WTC11 (cell line): ENCODE measurements at regions not wholly inside any gene's neighbourhood (a gene's known extent, or its start where the extent isn't known, plus 50 kb on each side); places are given as distances from the start of the nearest gene placed in this dataset.

Source experiments
- ATAC-seq: fragments of 200-7000 bp; cut with Tn5 transposase; 2 replicates; pipeline ENCODE4 v1.10.0; 2021; ENCODE audit warnings: mild to moderate bottlenecking, moderate library complexity
- CTCF ChIA-PET: fragments of 300-600 bp; sonication (Branson Sonifier 250); formaldehyde crosslinking; loops from one replicate; lab custom pipeline; 2021; ENCODE audit warnings: antibody characterized with exemption; lab: Charles Lee
- POLR2A ChIA-PET: fragments of 350-600 bp; sonication (Branson Sonifier 250); formaldehyde crosslinking; loops from one replicate; lab custom pipeline; 2021; ENCODE audit warnings: antibody characterized with exemption; lab: Charles Lee
- DNase-seq: peaks from one replicate; pipeline ENCODE4 v3.0.0; 2021; ENCODE audit warnings: low spot score
- H3K27ac Mint-ChIP-seq: 2 replicates; pipeline ENCODE4 v1.8.0; 2021; ENCODE audit warnings: mixed read lengths
- H3K27me3 Mint-ChIP-seq: 2 replicates; pipeline ENCODE4 v1.8.0; 2021; ENCODE audit warnings: low read depth, mild to moderate bottlenecking, moderate library complexity, mixed read lengths
- H3K36me3 Mint-ChIP-seq: 2 replicates; pipeline ENCODE4 v1.8.0; 2021; ENCODE audit warnings: mixed read lengths
- H3K4me1 Mint-ChIP-seq: 2 replicates; pipeline ENCODE4 v1.8.0; 2022; ENCODE audit warnings: mixed read lengths
- H3K4me3 Mint-ChIP-seq: 2 replicates; pipeline ENCODE4 v1.8.0; 2021; ENCODE audit warnings: mild to moderate bottlenecking, moderate library complexity, mixed read lengths
- H3K9me3 Mint-ChIP-seq: 2 replicates; pipeline ENCODE4 v1.8.0; 2021; ENCODE audit warnings: mixed read lengths
- AFF4 ChIP-seq: sonication (generic); formaldehyde crosslinking; IDR thresholded peaks from 2 replicates; pipeline ENCODE4 v1.8.1; 2023; ENCODE audit warnings: mild to moderate bottlenecking, missing genetic modification reagents, borderline replicate concordance
- ARID4B ChIP-seq: sonication (generic); formaldehyde crosslinking; IDR thresholded peaks from 2 replicates; pipeline ENCODE4 v1.8.0; 2023; ENCODE audit warnings: missing genetic modification reagents, mild to moderate bottlenecking, borderline replicate concordance
- ATF2 ChIP-seq: sonication (generic); formaldehyde crosslinking; IDR thresholded peaks from 2 replicates; pipeline ENCODE4 v1.8.1; 2022; ENCODE audit warnings: low read depth, missing genetic modification reagents, borderline replicate concordance
- CBFB ChIP-seq: sonication (generic); formaldehyde crosslinking; IDR thresholded peaks from 2 replicates; pipeline ENCODE4 v1.8.1; 2022; ENCODE audit warnings: mild to moderate bottlenecking, low read depth, missing genetic modification reagents
- CREB1 ChIP-seq: sonication (generic); formaldehyde crosslinking; IDR thresholded peaks from 2 replicates; pipeline ENCODE4 v1.8.0; 2023; ENCODE audit warnings: mild to moderate bottlenecking, missing genetic modification reagents
- CREM ChIP-seq: sonication (generic); formaldehyde crosslinking; IDR thresholded peaks from 2 replicates; pipeline ENCODE4 v1.8.1; 2022; ENCODE audit warnings: mild to moderate bottlenecking, missing genetic modification reagents, moderate library complexity
- KAT7 ChIP-seq: sonication (generic); formaldehyde crosslinking; IDR thresholded peaks from 2 replicates; pipeline ENCODE4 v1.8.1; 2023; ENCODE audit warnings: missing genetic modification reagents, mild to moderate bottlenecking, borderline replicate concordance
- NFATC4 ChIP-seq: fragments of 250-450 bp; sonication (Bioruptor Pico); IDR thresholded peaks from 2 replicates; pipeline ENCODE4 v1.9.0; 2021; ENCODE audit warnings: mild to moderate bottlenecking
- NFYB ChIP-seq: sonication (generic); formaldehyde crosslinking; conservative IDR thresholded peaks from 2 replicates; pipeline ENCODE4 v1.8.0; 2022; ENCODE audit warnings: low read depth, missing genetic modification reagents
- SMAD4 ChIP-seq: sonication (generic); formaldehyde crosslinking; IDR thresholded peaks from 2 replicates; pipeline ENCODE4 v1.8.0; 2022; ENCODE audit warnings: mild to moderate bottlenecking, missing genetic modification reagents
- SP1 ChIP-seq: sonication (generic); formaldehyde crosslinking; conservative IDR thresholded peaks from 2 replicates; pipeline ENCODE4 v1.8.1; 2022; ENCODE audit warnings: missing genetic modification reagents
- STAT6 ChIP-seq: sonication (generic); formaldehyde crosslinking; conservative IDR thresholded peaks from 2 replicates; pipeline ENCODE4 v1.8.1; 2023; ENCODE audit warnings: mild to moderate bottlenecking, low read depth, missing genetic modification reagents, moderate library complexity
- ZNF232 ChIP-seq: sonication (generic); formaldehyde crosslinking; IDR thresholded peaks from 2 replicates; pipeline ENCODE4 v1.8.0; 2022; ENCODE audit warnings: mild to moderate bottlenecking, missing genetic modification reagents

- Mint-ChIP-seq H3K4me1 (no peaks in the 10 kb centered on the region), H3K27ac (no peak overlapping the region)
Measured at GRCh38 chr4:119750771-119751170, 122.2 kb upstream of the PDE5A start.

GRCh38 chr4:119750048-119750447, 121.4 kb upstream of the PDE5A start:
- CTCF ChIA-PET: no interaction called here
- H3K4me3 Mint-ChIP-seq: no peak overlapping the region
- ATAC-seq (no peak), DNase-seq (no peak)
- no peaks in the 10 kb centered on the region for H3K36me3 Mint-ChIP-seq
- H3K9me3 Mint-ChIP-seq: no peaks in the 10 kb centered on the region
- H3K27me3 Mint-ChIP-seq: no peaks in the 10 kb centered on the region
- TF ChIP-seq NFATC4 (no peak), ARID4B (CRISPR knock-in tag) (no peak), CBFB (no peak), CREM (no peak)
- no peaks in the 10 kb centered on the region for H3K4me1 Mint-ChIP-seq
- POLR2A ChIA-PET: no interaction called here
- no peak overlapping the region for H3K27ac Mint-ChIP-seq

More at GRCh38 chr4:119750771-119751170, 122.2 kb upstream of the PDE5A start:
- POLR2A ChIA-PET: no interaction called here
- TF ChIP-seq AFF4 (CRISPR knock-in tag) (no peak), ATF2 (CRISPR knock-in tag) (no peak), ZNF232 (CRISPR knock-in tag) (no peak), NFYB (no peak), CREB1 (CRISPR knock-in tag) (no peak), STAT6 (CRISPR knock-in tag) (no peak)
- CTCF ChIA-PET: no interaction called here
- Mint-ChIP-seq H3K4me3 (no peak overlapping the region), H3K9me3 (no peaks in the 10 kb centered on the region), H3K27me3 (no peaks in the 10 kb centered on the region), H3K36me3 (no peaks in the 10 kb centered on the region)
- ATAC-seq (no peak), DNase-seq (no peak)

- CTCF ChIA-PET: no interaction called here
- ATAC-seq (no peak), DNase-seq (no peak)
- no peak overlapping the region for H3K4me3 Mint-ChIP-seq
- H3K9me3 Mint-ChIP-seq: no peaks in the 10 kb centered on the region
- H3K27ac Mint-ChIP-seq: no peak overlapping the region
- TF ChIP-seq SMAD4 (CRISPR knock-in tag): no peak
- TF ChIP-seq KAT7 (CRISPR knock-in tag): no peak
- no peak for TF ChIP-seq SP1 (CRISPR knock-in tag)
- no peaks in the 10 kb centered on the region for H3K4me1 Mint-ChIP-seq
- no peaks in the 10 kb centered on the region for H3K27me3 Mint-ChIP-seq
- POLR2A ChIA-PET: no interaction called here
- no peaks in the 10 kb centered on the region for H3K36me3 Mint-ChIP-seq
Measured at GRCh38 chr4:119748853-119749252, 120.2 kb upstream of the PDE5A start.
